Astrocyte of the spinal cord (primary cell): ENCODE measurements at regions not wholly inside any gene's neighbourhood (a gene's known extent, or its start where the extent isn't known, plus 50 kb on each side); places are given as distances from the start of the nearest gene placed in this dataset.

ENCODE experiments used
- DNase-seq: peaks from one replicate; pipeline ENCODE4 v3.0.0; 2011; ENCODE audit warnings: low read depth, low spot score
- H3K4me3 ChIP-seq: 2 replicates; pipeline ENCODE4 v1.5.1; 2011; ENCODE audit warnings: low read depth, mild to moderate bottlenecking, low read length, moderate library complexity
- CTCF ChIP-seq: IDR thresholded peaks from 2 replicates; pipeline ENCODE4 v1.5.1; 2012; ENCODE audit warnings: low read depth, mild to moderate bottlenecking, low read length, inconsistent platforms
- in situ Hi-C: cut with HindIII; loops from 2 replicates; pipeline ENCODE4 v1.10.0; 2017; ENCODE audit warnings: low sequenced_read_pairs

DNA sequence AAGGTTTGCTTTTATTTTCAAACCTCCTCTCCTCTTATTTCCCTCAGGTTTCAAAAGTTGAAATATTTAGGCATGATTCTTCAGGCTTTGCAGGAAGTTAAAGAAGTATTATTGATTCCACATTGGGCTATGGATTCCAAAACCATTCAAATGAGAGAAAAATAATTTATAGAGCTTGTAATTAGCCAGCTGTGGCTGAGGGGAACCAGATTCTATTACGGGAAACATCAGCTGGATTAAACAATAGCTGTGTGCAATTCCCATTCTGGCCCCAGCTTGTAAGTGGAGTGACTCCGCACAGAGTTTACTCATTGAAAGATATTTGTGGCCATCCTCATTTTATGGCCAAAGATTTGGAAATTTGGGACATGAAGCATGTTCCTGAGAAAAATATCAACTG is 77.0 kb upstream of the PHYHIPL start:
- H3K4me3 ChIP-seq: no peak overlapping the region
- in situ Hi-C loops: no loop called here
- no peak for TF ChIP-seq CTCF
- DNase-seq: no peak

GRCh38 chr10:59102394-59102793 is 74.0 kb upstream of the PHYHIPL start:
- H3K4me3 ChIP-seq: no peak overlapping the region
- in situ Hi-C loops: no loop called here
- DNase-seq: no peak
- TF ChIP-seq CTCF: no peak

DNA sequence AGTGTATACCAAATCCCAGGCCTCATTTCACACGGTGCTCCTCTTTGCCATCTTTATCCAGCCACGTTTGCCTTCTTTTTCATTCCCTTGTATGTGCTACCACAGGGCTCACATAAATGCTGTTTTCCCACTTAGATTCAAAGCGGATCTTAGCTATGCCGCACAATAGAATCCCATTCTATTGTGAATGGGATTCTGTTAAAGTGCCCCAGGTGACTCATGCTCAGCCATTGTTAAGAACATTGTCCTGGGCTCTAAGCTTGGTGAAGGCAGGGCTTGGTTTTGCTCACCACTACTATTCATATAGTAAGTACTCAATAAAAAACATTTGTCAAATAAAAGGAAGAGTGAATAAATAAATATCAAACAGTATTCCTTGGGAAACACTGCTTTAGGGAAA is 72.3 kb upstream of the PHYHIPL start:
- TF ChIP-seq CTCF: no peak
- no peak for DNase-seq
- no peak overlapping the region for H3K4me3 ChIP-seq
- in situ Hi-C loops: no loop called here

DNA sequence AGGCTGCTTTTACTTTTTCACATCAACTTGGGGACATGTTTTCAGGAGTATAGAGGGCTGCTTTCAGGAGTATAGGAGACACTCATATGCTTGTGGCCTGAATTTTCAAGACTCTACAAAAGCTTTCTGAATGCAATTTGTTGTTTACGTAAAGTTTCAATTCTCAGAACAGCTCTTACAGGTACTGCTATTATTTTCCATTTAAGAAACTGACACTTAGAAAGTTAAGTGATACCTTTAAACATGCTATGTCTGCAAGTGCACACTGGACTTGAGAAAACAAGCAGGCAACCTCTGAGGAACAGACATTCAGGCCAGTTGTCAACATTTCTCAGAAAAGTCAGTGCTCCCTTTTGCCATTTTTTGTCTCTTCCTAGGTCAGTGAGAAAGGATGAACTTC is 70.0 kb upstream of the PHYHIPL start:
- no peak overlapping the region for H3K4me3 ChIP-seq
- no peak for DNase-seq
- in situ Hi-C loops: no loop called here
- no peak for TF ChIP-seq CTCF

DNA sequence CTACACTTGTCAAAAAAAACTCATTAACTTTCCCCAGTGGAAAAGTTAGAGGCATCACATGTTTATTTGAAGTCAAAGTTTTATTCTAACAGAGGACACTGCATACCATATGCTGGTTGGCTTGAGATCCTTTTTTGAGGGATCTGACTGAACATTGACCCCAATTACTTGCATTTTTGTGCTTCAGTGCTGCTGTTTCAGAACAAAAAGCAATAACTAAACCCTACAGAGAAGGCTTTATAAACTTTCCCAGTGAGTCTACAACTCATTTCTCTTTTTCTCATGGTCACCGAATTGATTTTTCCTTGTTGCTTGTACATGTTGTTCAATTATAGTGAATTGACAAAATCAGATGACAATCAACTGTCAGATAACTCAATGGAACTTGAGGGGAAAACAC is 69.3 kb upstream of the PHYHIPL start:
- no peak for DNase-seq
- no peak for TF ChIP-seq CTCF
- in situ Hi-C loops: no loop called here
- H3K4me3 ChIP-seq: no peak overlapping the region

DNA sequence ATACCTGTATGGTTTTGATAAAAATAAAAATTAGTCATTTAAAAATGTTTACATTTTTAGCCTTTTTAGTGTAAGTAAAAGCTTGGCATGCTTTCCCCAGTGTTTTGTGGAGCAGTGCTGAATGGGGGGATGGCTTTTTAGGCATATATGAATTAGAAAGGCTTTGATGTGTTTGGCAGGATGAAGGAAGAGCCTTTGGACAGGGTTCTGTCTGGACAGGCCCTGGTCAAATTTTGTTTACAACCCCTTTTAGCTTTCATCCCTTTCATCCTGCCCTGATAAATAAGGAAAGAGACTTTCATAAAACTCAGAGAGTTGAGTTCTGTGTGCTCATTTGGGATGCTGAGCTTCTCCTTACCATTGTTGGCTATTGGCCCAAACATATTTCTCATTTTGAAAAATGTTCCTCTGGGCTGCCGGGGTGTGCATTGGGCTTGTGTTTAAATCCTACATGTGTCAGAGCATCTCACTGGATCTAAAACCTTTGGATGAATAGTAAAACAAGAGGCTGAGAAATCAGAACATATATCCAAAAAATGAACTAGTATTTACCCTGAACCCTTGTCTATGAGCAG is 68.1 kb upstream of the PHYHIPL start:
- DNase-seq: no peak
- TF ChIP-seq CTCF: no peak
- H3K4me3 ChIP-seq: no peak overlapping the region
- in situ Hi-C loops: no loop called here

GRCh38 chr10:59108886-59109288 is 67.6 kb upstream of the PHYHIPL start:
- in situ Hi-C loops: no loop called here
- DNase-seq: no peak
- TF ChIP-seq CTCF: no peak
- H3K4me3 ChIP-seq: no peak overlapping the region
